HG03175 (cell line): ENCODE measurements at regions not wholly inside any gene's neighbourhood (a gene's known extent, or its start where the extent isn't known, plus 50 kb on each side); places are given as distances from the start of the nearest gene placed in this dataset.

Source experiments
- ATAC-seq: cut with Tn5 transposase; IDR thresholded peaks from one replicate; pipeline ENCODE4 v1.9.1; 2021; ENCODE audit warnings: mild to moderate bottlenecking, moderate library complexity; ENCODE audit not compliant: unreplicated experiment

GRCh38 chr1:75074831-75075395, 59.3 kb upstream of the LHX8 start:
- ATAC-seq: no peak

- ATAC-seq: no peak
These were observed 54.5 kb upstream of the LHX8 start for GRCh38 chr1:75079538-75080290.

- no peak for ATAC-seq
These were observed 51.0 kb upstream of the LHX8 start for GRCh38 chr1:75083223-75083622.

GRCh38 chr1:75083848-75084514, 50.2 kb upstream of the LHX8 start:
- ATAC-seq: no peak
